SK-N-SH (cell line): ENCODE measurements at regions not wholly inside any gene's neighbourhood (a gene's known extent, or its start where the extent isn't known, plus 50 kb on each side); places are given as distances from the start of the nearest gene placed in this dataset.

Experiments used
- CTCF ChIA-PET: fragments of 300-600, 350-600 bp; formaldehyde crosslinking; extraction: SDS; loops from one replicate; lab custom pipeline; 2021; lab: Yijun Ruan, JAX
- POLR2A ChIA-PET: fragments of 350-600 bp; sonication (Branson Sonifier 250); formaldehyde crosslinking; extraction: SDS; loops from one replicate; lab custom pipeline; 2020; ENCODE audit warnings: antibody characterized with exemption, inconsistent platforms; lab: Yijun Ruan, JAX
- DNase-seq: peaks from one replicate; pipeline ENCODE4 v3.0.0; 2012
- H2AFZ ChIP-seq: fragments of 200-600 bp; sonication (generic); 2 replicates; pipeline ENCODE4 v1.8.1; 2016; ENCODE audit warnings: antibody characterized with exemption, mild to moderate bottlenecking, low read depth
- H3F3A ChIP-seq: fragments of 200-600 bp; sonication (generic); replicated peaks from 2 replicates; pipeline ENCODE3; 2016; ENCODE audit warnings: antibody characterized with exemption, mild to moderate bottlenecking; ENCODE audit not compliant: insufficient read depth
- H3K27ac ChIP-seq, 2 experiments: fragments of 200-500 bp in 1 of 2; fragments of 200-600 bp in 1 of 2; sonication (Bioruptor generic) in 1 of 2; sonication (generic), shearing (Covaris generic) in 1 of 2; 2 replicates each; pipeline versions ENCODE4 v1.5.1 to v1.6.1; 2014 to 2016; ENCODE audit warnings: low read depth in 2 of 2, inconsistent platforms in 1 of 2, low read length in 1 of 2, mild to moderate bottlenecking in 1 of 2, mixed read lengths in 1 of 2
- H3K27me3 ChIP-seq: fragments of 200-600 bp; sonication (generic), shearing (Covaris generic); 2 replicates; pipeline ENCODE4 v1.6.1; 2016; ENCODE audit warnings: mixed run types; ENCODE audit not compliant: insufficient read depth
- H3K36me3 ChIP-seq, 2 experiments: fragments of 200-500 bp in 1 of 2; fragments of 200-600 bp in 1 of 2; sonication (Bioruptor generic) in 1 of 2; sonication (generic) in 1 of 2; replicated peaks in 1 of 2; 2 replicates each; pipeline versions ENCODE3 to v1.5.1; 2014 to 2016; ENCODE audit warnings: low read length in 1 of 2, mild to moderate bottlenecking in 1 of 2; ENCODE audit not compliant: insufficient read depth in 2 of 2, control insufficient read depth in 1 of 2
- H3K4me1 ChIP-seq, 2 experiments: fragments of 200-500 bp in 1 of 2; fragments of 200-600 bp in 1 of 2; sonication (Bioruptor generic) in 1 of 2; sonication (generic), shearing (Covaris generic) in 1 of 2; 2 replicates each; pipeline versions ENCODE4 v1.5.1 to v1.6.1; 2014 to 2016; ENCODE audit warnings: low read depth in 1 of 2, low read length in 1 of 2, mixed run types in 1 of 2; ENCODE audit not compliant: insufficient read depth in 2 of 2, control insufficient read depth in 1 of 2
- H3K4me2 ChIP-seq: fragments of 200-600 bp; sonication (generic), shearing (Covaris generic); 2 replicates; pipeline ENCODE4 v1.6.1; 2017; ENCODE audit warnings: mixed run types
- H3K4me3 ChIP-seq, 2 experiments: fragments of 200-500 bp in 1 of 2; fragments of 200-600 bp in 1 of 2; sonication (Bioruptor generic) in 1 of 2; sonication (generic), shearing (Covaris generic) in 1 of 2; 2 replicates each; pipeline versions ENCODE4 v1.5.1 to v1.8.1; 2014 to 2016; ENCODE audit warnings: low read depth in 2 of 2, inconsistent platforms in 1 of 2, low read length in 1 of 2, mild to moderate bottlenecking in 1 of 2, mixed read lengths in 1 of 2, moderate library complexity in 1 of 2
- H3K79me2 ChIP-seq: fragments of 200-600 bp; sonication (generic); 2 replicates; pipeline ENCODE4 v1.8.1; 2017; ENCODE audit warnings: mild to moderate bottlenecking; ENCODE audit not compliant: insufficient read depth
- H3K9ac ChIP-seq: fragments of 200-600 bp; sonication (generic); 2 replicates; pipeline ENCODE4 v1.6.1; 2017; ENCODE audit warnings: mixed run types
- H3K9me2 ChIP-seq: fragments of 200-600 bp; sonication (generic); 2 replicates; pipeline ENCODE4 v1.6.1; 2017; ENCODE audit warnings: mixed run types
- H3K9me3 ChIP-seq: fragments of 200-600 bp; sonication (generic); 2 replicates; pipeline ENCODE4 v1.6.1; 2017; ENCODE audit warnings: mixed run types, mild to moderate bottlenecking, moderate library complexity
- H4K20me1 ChIP-seq: fragments of 200-600 bp; sonication (generic); 2 replicates; pipeline ENCODE4 v1.6.1; 2017; ENCODE audit warnings: mild to moderate bottlenecking, mixed run types; ENCODE audit not compliant: insufficient read depth
- CHD2 ChIP-seq: fragments of 150-350 bp; IDR thresholded peaks from 2 replicates; pipeline ENCODE4 v1.6.1; 2018; ENCODE audit warnings: low read length; ENCODE audit not compliant: partially characterized antibody
- ELF1 ChIP-seq: IDR thresholded peaks from 2 replicates; pipeline ENCODE4 v1.4.0; 2012
- FOSL2 ChIP-seq: IDR thresholded peaks from 2 replicates; pipeline ENCODE4 v1.4.0; 2012; ENCODE audit warnings: low read depth, mild to moderate bottlenecking, moderate library complexity, borderline replicate concordance
- FOXJ3 ChIP-seq: sonication (generic); formaldehyde crosslinking; IDR thresholded peaks from 2 replicates; pipeline ENCODE4 v1.5.1; 2020; ENCODE audit warnings: mild to moderate bottlenecking, missing genetic modification reagents
- GABPA ChIP-seq: IDR thresholded peaks from 2 replicates; pipeline ENCODE4 v1.4.0; 2012; ENCODE audit warnings: low read depth, mild to moderate bottlenecking
- JUND ChIP-seq: IDR thresholded peaks from 2 replicates; pipeline ENCODE4 v1.4.0; 2012
- MEF2A ChIP-seq: IDR thresholded peaks from 2 replicates; pipeline ENCODE4 v1.4.0; 2012; ENCODE audit warnings: low read depth, borderline replicate concordance
- MXI1 ChIP-seq: IDR thresholded peaks from 2 replicates; pipeline ENCODE4 v1.6.1; 2012; ENCODE audit warnings: mild to moderate bottlenecking, low read depth, low read length, improper control_type of control experiment
- NFIC ChIP-seq: IDR thresholded peaks from 2 replicates; pipeline ENCODE4 v1.4.0; 2012; ENCODE audit warnings: borderline replicate concordance
- SMC3 ChIP-seq: IDR thresholded peaks from 2 replicates; pipeline ENCODE4 v1.6.1; 2012; ENCODE audit warnings: low read depth, low read length, improper control_type of control experiment
- USF1 ChIP-seq: IDR thresholded peaks from 2 replicates; pipeline ENCODE4 v1.4.0; 2012; ENCODE audit warnings: low read depth, borderline replicate concordance
- USF2 ChIP-seq: fragments of 150-350 bp; IDR thresholded peaks from 2 replicates; pipeline ENCODE4 v1.6.1; 2017; ENCODE audit warnings: antibody characterized with exemption, low read length, low read depth, borderline replicate concordance
- YY1 ChIP-seq: IDR thresholded peaks from 2 replicates; pipeline ENCODE4 v1.4.0; 2012; ENCODE audit warnings: low read depth, mild to moderate bottlenecking
- ZBTB33 ChIP-seq: IDR thresholded peaks from 2 replicates; pipeline ENCODE4 v1.4.0; 2012; ENCODE audit warnings: low read depth, borderline replicate concordance
- WGBS: methylation state at CpG from one replicate; pipeline ENCODE4 v1.1.6; 2017; ENCODE audit warnings: low lambda C conversion rate; 5-methylcytosine and 5-hydroxymethylcytosine counted together
- TF ChIP-seq, protein P1 (sequence below): fragments of 200-600 bp; sonication (generic); IDR thresholded peaks from 2 replicates; pipeline ENCODE4 v1.6.1; 2017; ENCODE audit warnings: antibody characterized with exemption, mild to moderate bottlenecking, moderate library complexity
- TF ChIP-seq, protein P2 (sequence below): IDR thresholded peaks from 2 replicates; pipeline ENCODE4 v1.4.0; 2012; ENCODE audit warnings: low read depth

GRCh38 chr6:18330548-18331081, 56.5 kb upstream of the RNF144B start (continued):
- TF ChIP-seq, protein P1, sequence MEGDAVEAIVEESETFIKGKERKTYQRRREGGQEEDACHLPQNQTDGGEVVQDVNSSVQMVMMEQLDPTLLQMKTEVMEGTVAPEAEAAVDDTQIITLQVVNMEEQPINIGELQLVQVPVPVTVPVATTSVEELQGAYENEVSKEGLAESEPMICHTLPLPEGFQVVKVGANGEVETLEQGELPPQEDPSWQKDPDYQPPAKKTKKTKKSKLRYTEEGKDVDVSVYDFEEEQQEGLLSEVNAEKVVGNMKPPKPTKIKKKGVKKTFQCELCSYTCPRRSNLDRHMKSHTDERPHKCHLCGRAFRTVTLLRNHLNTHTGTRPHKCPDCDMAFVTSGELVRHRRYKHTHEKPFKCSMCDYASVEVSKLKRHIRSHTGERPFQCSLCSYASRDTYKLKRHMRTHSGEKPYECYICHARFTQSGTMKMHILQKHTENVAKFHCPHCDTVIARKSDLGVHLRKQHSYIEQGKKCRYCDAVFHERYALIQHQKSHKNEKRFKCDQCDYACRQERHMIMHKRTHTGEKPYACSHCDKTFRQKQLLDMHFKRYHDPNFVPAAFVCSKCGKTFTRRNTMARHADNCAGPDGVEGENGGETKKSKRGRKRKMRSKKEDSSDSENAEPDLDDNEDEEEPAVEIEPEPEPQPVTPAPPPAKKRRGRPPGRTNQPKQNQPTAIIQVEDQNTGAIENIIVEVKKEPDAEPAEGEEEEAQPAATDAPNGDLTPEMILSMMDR = no peak
- TF ChIP-seq MXI1 (no peak), SMC3 (no peak), JUND (no peak), USF1 (no peak), MEF2A (no peak)

DNA sequence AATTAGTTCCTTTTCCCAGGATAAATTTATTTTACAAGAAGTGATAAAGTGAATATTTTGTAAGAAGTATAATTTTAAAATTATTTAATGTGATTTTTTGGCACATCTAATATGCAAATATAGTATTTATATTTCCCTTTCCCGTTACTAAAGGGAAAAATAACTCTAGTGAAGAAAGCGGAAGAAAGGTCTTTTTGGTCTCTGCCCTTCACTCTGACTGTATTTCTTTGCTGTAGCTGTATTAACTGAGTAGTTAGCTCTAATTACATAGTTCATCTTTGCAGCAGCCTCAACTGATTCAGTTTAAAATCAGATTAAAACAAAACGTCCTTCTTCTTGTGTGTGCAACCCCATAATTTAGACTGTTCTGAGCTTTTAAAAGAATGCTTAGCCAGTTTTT, 57.4 kb upstream of the RNF144B start:
- 59% methylated on average over 3 of the region's 3 CpGs for WGBS
- DNase-seq = no peak
- Histone ChIP-seq H3K4me1 (no peaks in the 10 kb centered on the region), H3K4me3 (no peak overlapping the region), H3K36me3 (no peaks in the 10 kb centered on the region), H2AFZ (no peak overlapping the region), H3K9ac (no peak overlapping the region), H3K9me2 (no peaks in the 10 kb centered on the region), H3F3A (no peaks in the 10 kb centered on the region), H3K27ac (no peak overlapping the region), H4K20me1 (no peaks in the 10 kb centered on the region), H3K9me3 (no peaks in the 10 kb centered on the region), H3K27me3 (no peaks in the 10 kb centered on the region), H3K4me2 (no peak overlapping the region), H3K79me2 (no peaks in the 10 kb centered on the region)
- ChIA-PET POLR2A (no interaction called here), CTCF (interaction anchor here (1.8 kb wide), 1 partner anchor 174 kb away, joined by 7 read pairs; no protein-coding TSS in a partner anchor)
- no peak for TF ChIP-seq GABPA
- TF ChIP-seq USF1 = no peak
- TF ChIP-seq YY1 = no peak
- TF ChIP-seq, protein P2, sequence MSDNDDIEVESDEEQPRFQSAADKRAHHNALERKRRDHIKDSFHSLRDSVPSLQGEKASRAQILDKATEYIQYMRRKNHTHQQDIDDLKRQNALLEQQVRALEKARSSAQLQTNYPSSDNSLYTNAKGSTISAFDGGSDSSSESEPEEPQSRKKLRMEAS = no peak
- no peak for TF ChIP-seq NFIC
- no peak for TF ChIP-seq USF2
- no peak for TF ChIP-seq MXI1
- TF ChIP-seq JUND = no peak
- no peak for TF ChIP-seq CHD2
- no peak for TF ChIP-seq ZBTB33
- TF ChIP-seq FOSL2 = no peak
- TF ChIP-seq ELF1 = no peak
- no peak for TF ChIP-seq SMC3
- no peak for TF ChIP-seq FOXJ3 (CRISPR knock-in tag)
